ENCODE measurements at regions not wholly inside any gene's neighbourhood (a gene's known extent, or its start where the extent isn't known, plus 50 kb on each side); places are given as distances from the start of the nearest gene placed in this dataset.

DNA sequence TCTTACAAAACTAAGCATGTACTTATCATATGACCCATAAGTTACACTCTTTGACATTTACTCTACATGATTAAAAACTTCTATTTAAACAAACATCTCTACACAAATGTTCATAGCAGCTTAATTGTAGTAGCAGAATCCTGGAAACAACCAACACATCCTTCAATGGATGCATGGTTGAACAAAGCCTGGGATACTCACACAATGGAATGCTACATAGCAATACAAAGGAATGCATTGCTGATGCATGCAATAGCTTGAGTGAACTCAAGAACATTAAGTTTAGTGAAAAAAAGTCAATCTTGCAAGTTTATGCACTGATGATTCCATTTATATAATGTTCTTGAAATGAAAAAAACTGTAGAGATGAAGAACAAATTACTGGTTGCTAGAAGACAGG, 686.9 kb downstream of the LRRIQ3 start:
- TF ChIP-seq POLR2A (IDR thresholded peaks at IDR 0.05; ENCODE audit: low read length) (no peak), GATA1 (IDR thresholded peaks at IDR 0.05; ENCODE audit: low read depth, low read length) (no peak)

Measured in erythroblast (primary cell).